Ovary (tissue), 7 donors: ENCODE measurements at regions not wholly inside any gene's neighbourhood (a gene's known extent, or its start where the extent isn't known, plus 50 kb on each side); places are given as distances from the start of the nearest gene placed in this dataset.

Experiments used
- DNase-seq, 5 donors: peaks; one replicate each; pipeline ENCODE4 v3.0.0-alpha.2; 2019 to 2020
- H3K27ac ChIP-seq, 2 donors: fragments of 200-600 bp; one replicate each; pipeline versions ENCODE4 v1.5.1 to v1.8.0; 2019 to 2022
- H3K27me3 ChIP-seq: fragments of 200-600 bp; one replicate; pipeline ENCODE4 v1.8.0; 2022
- H3K36me3 ChIP-seq: fragments of 200-600 bp; sonication (generic); one replicate; pipeline ENCODE4 v1.5.1; 2019
- H3K4me1 ChIP-seq: one replicate; pipeline ENCODE4 v1.8.1; 2013; ENCODE audit warnings: mild to moderate bottlenecking, moderate library complexity; ENCODE audit not compliant: insufficient read depth
- H3K4me3 ChIP-seq: fragments of 200-600 bp; sonication (generic); one replicate; pipeline ENCODE4 v1.5.1; 2017
- H3K9me3 ChIP-seq, 2 donors: fragments of 200-600 bp in 1 of 2; sonication (generic) in 1 of 2; one replicate each; pipeline versions ENCODE4 v1.5.1 to v1.8.1; 2013 to 2019; ENCODE audit warnings: mild to moderate bottlenecking in 1 of 2, moderate library complexity in 1 of 2
- CTCF ChIP-seq, 3 donors: fragments of 450-650 bp in 2 of 3; fragments of 200-600 bp in 1 of 3; IDR thresholded peaks; one replicate each; pipeline versions ENCODE4 v1.5.1 to v1.8.0; 2016 to 2022; ENCODE audit warnings: antibody characterized with exemption in 3 of 3, mild to moderate bottlenecking in 1 of 3
- EP300 ChIP-seq: sonication (generic); formaldehyde crosslinking; IDR thresholded peaks from one replicate; pipeline ENCODE4 v1.6.1; 2017; ENCODE audit warnings: antibody characterized with exemption
- POLR2A ChIP-seq: fragments of 450-650 bp; IDR thresholded peaks from one replicate; pipeline ENCODE4 v1.6.1; 2017; ENCODE audit warnings: antibody characterized with exemption, mild to moderate bottlenecking, moderate library complexity
- WGBS, 3 donors: extraction: QIAGEN DNeasy Blood & Tissue Kit in 1 of 3; methylation state at CpG; one replicate each; pipeline versions ENCODE4 v1.1.5 to v1.1.7; 2013 to 2017; 5-methylcytosine and 5-hydroxymethylcytosine counted together
- intact Hi-C, 4 donors: fragments of 100-400 bp; cut with DNase I; formaldehyde crosslinking; loops; one replicate each; pipeline versions ENCODE4 v1.11.0 to v1.15.1; 2022 to 2023
- donor health status: DM: no; HTN: no; CAD: no; lungs with moderate emphysema.
- donor health status: DM: no; HTN: no; CAD: no.
- donor health status: Bipolar disorder and iron deficiency.
- donor health status: DM: no; HTN: no; CAD: no.
- donor health status: DM: yes; HTN: yes; CAD: no.

GRCh38 chr21:21828130-21828529 is 829.9 kb downstream of the NCAM2 start:
- H3K27ac ChIP-seq: no peak overlapping the region
- H3K27me3 ChIP-seq: no peaks in the 10 kb centered on the region
- 68 to 85% (median 74%) methylated on average over 1 of the region's 1 CpG for WGBS, 3 donors
- H3K4me1 ChIP-seq: no peaks in the 10 kb centered on the region
- no peaks in the 10 kb centered on the region for H3K36me3 ChIP-seq
- no peaks in the 10 kb centered on the region for H3K9me3 ChIP-seq
- no peak for DNase-seq
- intact Hi-C loops: no loop called here
- TF ChIP-seq POLR2A (no peak), CTCF (IDR thresholded peaks at IDR 0.05) (no peak), EP300 (no peak)
- H3K4me3 ChIP-seq: no peak overlapping the region

- intact Hi-C loops: no loop called here
- no peak overlapping the region for H3K27ac ChIP-seq
- 84 to 87% (median 85%) methylated on average over 11 of the region's 11 CpGs for WGBS, 3 donors
- no peaks in the 10 kb centered on the region for H3K9me3 ChIP-seq
- H3K27me3 ChIP-seq: no peaks in the 10 kb centered on the region
- DNase-seq: no peak
- TF ChIP-seq POLR2A (no peak), CTCF (IDR thresholded peaks at IDR 0.05) (no peak), EP300 (no peak)
- no peaks in the 10 kb centered on the region for H3K4me1 ChIP-seq
- H3K36me3 ChIP-seq: no peaks in the 10 kb centered on the region
- H3K4me3 ChIP-seq: no peak overlapping the region
Observed at GRCh38 chr21:21831036-21831435, 832.8 kb downstream of the NCAM2 start.

GRCh38 chr21:21845901-21846300 is 847.7 kb downstream of the NCAM2 start:
- TF ChIP-seq CTCF (IDR thresholded peaks at IDR 0.05): no peak
- no peak for TF ChIP-seq EP300
- no peak for TF ChIP-seq POLR2A
- Histone ChIP-seq H3K27me3 (no peaks in the 10 kb centered on the region), H3K9me3 (no peaks in the 10 kb centered on the region), H3K27ac (no peak overlapping the region), H3K4me1 (no peaks in the 10 kb centered on the region), H3K4me3 (no peak overlapping the region), H3K36me3 (no peaks in the 10 kb centered on the region)
- 55 to 71% (median 56%) methylated on average over 1 of the region's 1 CpG for WGBS, 3 donors
- intact Hi-C loops: no loop called here
- no peak for DNase-seq

GRCh38 chr21:21851205-21851604 is 853.0 kb downstream of the NCAM2 start:
- no peak overlapping the region for H3K27ac ChIP-seq
- no peaks in the 10 kb centered on the region for H3K27me3 ChIP-seq
- no peak for DNase-seq
- H3K36me3 ChIP-seq: no peaks in the 10 kb centered on the region
- intact Hi-C loops: no loop called here
- no peak overlapping the region for H3K4me3 ChIP-seq
- TF ChIP-seq CTCF (IDR thresholded peaks at IDR 0.05): no peak
- TF ChIP-seq EP300: no peak
- TF ChIP-seq POLR2A: no peak
- H3K9me3 ChIP-seq: no peaks in the 10 kb centered on the region
- no peaks in the 10 kb centered on the region for H3K4me1 ChIP-seq

GRCh38 chr21:21851657-21852056 is 853.4 kb downstream of the NCAM2 start:
- H3K4me1 ChIP-seq: no peaks in the 10 kb centered on the region
- no peak overlapping the region for H3K4me3 ChIP-seq
- no peaks in the 10 kb centered on the region for H3K36me3 ChIP-seq
- intact Hi-C loops: no loop called here
- no peaks in the 10 kb centered on the region for H3K27me3 ChIP-seq
- 64 to 71% (median 66%) methylated on average over 3 of the region's 3 CpGs for WGBS, 3 donors
- no peak for DNase-seq
- H3K9me3 ChIP-seq: no peaks in the 10 kb centered on the region
- TF ChIP-seq CTCF (IDR thresholded peaks at IDR 0.05) (no peak), EP300 (no peak)
- H3K27ac ChIP-seq: no peak overlapping the region
